NCI-H187 (cell line): ENCODE measurements at regions not wholly inside any gene's neighbourhood (a gene's known extent, or its start where the extent isn't known, plus 50 kb on each side); places are given as distances from the start of the nearest gene placed in this dataset.

ENCODE experiments used
- DNase-seq, 2 experiments: peaks; one replicate each; lab custom pipeline; 2025; lab: John Stamatoyannopoulos, UW

DNA sequence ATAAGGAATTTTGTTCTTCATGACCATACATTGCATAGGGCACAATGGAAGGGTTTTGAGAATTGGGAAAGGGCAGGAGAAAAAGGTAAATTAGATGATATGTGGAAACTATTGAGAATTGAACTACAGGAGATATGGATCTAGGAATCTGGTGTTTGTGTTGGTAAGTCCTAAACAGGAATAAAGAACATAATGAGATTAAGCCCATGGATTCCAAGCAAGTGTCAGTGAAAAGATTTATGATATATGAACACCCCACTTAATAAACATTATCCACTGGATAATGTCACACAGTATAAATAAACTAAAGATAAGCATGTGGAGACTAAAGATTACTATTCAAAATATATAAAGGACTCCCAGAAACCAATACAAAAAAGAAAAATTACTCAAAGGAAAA is 98.2 kb downstream of the TNFSF18 start:
- no peak for DNase-seq

DNA sequence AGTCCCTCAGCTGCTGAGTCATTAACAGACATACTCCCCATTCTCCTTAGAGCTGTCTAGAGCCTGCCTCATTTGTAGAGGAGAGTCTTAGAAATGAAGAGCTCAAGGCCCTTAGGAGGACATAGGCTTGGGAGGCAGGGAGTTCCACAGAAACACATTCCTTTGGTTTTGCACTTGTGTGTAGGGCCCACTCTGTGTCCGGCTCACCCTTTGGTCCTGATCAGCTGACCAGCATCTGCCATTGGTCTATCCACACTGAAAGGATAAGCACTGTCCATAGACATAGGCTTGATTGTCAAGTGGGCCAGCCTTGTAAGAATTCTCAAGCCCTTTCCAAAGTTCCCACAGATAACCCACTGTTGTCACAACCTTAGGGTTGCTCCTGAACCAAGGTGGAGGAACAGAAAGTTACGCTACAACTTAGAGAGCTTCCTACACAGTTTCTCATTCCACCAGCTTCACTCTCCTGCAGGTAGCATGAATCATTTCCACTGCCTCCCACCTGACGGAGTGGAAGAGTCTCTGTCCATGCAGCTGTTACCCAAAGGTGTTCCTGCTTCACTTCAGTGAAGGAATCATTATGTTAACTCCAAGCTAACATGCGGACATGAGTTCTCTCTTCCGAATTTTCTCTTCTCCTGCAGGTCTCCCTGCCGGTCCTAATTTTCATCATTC is 96.1 kb downstream of the TNFSF18 start:
- no peak for DNase-seq

DNA sequence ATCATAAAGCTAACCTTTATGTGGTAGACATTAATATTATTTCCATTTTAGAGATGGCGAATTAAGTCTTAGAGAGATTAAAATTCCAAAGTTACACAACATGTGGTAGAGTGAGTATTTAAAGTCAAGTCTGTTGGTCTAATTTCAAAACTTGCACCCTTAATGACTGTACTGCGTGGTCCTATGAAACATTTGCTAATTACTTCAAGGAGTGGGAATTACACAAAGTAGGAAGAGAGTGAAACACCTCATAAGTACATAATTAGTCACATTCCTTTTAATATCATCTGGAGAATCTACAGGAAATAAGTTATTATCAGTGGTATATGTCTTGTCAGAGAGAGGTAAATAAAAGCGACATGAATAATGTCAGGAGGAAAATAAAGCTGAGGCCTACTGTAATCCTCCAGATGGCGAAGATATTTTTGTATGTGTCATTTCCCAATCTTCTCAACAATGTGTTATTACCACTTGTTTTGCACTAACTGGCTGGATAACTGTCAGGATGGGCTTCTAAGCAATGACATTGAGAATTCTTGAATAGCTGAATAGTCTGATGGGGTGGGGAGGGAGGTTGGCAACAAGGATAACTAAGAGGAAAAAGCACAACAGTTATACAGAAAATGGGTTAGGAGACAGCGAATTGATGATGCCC is 95.5 kb downstream of the TNFSF18 start:
- DNase-seq, result no peak

DNA sequence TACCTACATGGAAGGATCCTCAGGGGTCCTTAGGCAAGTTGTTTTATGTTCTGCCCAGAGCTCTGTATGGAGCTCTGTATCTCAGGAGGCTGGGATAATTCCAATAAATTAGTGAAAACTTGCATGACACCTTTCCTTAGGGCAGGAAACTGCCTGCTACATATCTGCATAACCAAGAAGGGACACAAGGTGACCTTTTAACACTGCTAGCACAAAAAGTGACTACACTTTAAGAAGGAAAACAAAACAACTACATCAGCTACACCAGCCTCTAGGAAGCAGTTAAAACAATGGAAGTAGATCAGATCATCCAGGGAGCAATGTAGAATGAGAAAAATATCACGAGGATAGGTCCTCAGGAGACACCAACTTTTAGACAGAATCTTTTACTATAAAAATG is 93.9 kb downstream of the TNFSF18 start:
- no peak for DNase-seq

DNA sequence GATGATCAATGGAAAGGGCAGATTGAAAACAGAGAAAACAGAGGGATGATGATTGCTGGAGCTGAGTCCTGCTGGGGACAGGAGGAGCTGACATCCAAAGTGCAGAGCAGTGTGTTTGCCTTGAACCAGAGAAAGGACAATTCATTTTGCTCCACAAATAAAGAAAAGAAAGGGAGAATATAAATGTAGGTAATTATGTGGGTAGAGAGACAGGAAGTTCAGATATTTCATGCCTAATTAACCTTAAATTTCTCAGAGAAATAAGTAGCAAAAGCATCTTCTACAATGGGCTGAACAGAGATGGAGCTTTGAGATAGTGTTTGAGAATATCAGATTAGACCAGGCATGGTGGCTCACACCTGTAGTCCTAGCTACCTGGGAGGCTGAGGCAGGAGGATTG is 93.2 kb downstream of the TNFSF18 start:
- DNase-seq, result no peak

DNA sequence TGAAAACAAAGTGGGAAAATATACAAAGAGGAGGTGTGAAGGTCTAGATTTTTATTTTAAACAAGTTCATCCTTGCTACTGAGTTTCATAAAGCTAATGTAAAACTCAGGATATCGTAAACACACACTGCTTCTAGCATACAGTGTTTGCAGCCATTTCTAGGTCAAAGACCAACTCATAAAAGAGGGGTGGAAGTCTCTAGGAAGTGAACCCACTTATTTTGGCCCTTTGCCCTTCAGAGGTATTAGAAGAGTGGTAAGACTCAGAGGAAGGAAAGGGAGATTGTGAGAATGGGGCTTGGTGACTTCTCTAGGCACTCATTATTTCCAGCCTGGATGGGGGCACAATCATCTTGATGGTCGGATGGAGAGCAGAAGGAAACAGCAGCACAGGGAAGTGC is 91.2 kb downstream of the TNFSF18 start:
- DNase-seq, result no peak

DNA sequence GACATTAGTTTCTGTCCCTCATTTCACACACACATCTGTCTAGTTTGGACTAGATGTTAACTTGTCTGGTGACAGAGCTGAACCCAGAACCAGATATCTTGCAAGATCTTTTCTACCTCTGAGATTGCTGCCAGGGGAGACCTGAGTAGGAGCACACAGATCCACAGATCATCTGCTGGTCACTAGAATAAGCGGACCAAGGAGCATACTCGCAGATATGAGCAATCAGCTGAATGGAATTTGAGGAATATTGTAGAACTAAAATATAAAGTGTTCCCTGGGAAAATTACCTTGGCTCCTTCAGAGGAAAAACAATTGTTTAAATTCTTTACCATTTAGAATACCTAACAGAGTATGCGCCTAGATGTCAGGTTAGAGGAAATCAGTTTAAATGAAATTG is 90.7 kb downstream of the TNFSF18 start:
- no peak for DNase-seq

DNA sequence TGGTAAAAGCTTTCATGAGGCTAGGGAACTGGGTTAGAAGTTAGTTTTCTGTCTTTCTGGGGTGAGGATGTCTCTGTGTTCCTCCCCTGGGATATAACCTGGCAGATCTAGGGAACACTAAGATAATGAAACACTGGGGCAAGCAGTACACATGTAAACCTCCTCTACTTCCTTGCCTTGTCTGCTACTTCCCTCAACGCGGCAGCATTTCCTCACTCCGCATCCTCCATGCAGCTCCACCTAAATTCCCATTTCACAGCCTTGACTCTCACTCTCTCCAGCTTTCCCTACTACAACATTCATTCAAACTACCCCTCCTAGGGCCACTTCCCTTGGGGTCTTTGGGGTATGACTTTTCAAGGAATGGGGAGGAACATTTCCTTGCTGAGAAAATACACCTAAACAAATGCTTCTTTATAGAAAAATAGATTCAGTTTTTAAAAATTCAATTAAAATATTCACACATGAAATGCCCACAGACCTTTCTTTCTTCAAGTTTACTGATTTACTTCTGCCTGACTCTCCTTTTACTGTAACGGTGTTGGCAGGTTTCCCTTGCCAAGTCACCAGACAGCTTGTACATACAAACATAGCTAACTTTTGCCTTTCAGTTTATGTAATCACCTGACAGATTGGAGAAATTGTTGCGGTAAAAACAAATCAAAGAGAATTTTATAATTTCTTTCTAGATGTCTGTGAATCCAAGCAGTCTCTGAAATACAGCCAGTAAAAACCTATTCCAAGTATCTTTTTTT is 90.1 kb downstream of the TNFSF18 start:
- no peak for DNase-seq

DNA sequence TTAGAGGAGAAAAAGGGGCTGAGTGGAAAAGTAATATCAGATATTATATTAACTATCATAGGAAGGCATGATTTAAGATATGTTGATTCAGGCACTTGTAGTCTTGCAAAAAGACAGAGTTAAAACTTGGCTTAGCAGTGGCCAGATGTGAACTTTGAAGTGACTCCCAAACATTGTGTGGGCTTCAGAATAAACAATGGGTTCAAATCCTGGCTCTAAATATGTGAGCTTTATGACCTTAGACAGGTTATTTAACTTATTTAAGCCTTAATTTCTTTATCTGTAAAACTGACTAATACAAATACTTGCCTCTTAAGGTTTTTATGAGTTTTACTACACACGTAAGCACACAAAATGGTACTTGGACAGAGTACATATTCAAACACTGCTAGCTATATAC is 85.9 kb downstream of the TNFSF18 start:
- DNase-seq, result no peak

DNA sequence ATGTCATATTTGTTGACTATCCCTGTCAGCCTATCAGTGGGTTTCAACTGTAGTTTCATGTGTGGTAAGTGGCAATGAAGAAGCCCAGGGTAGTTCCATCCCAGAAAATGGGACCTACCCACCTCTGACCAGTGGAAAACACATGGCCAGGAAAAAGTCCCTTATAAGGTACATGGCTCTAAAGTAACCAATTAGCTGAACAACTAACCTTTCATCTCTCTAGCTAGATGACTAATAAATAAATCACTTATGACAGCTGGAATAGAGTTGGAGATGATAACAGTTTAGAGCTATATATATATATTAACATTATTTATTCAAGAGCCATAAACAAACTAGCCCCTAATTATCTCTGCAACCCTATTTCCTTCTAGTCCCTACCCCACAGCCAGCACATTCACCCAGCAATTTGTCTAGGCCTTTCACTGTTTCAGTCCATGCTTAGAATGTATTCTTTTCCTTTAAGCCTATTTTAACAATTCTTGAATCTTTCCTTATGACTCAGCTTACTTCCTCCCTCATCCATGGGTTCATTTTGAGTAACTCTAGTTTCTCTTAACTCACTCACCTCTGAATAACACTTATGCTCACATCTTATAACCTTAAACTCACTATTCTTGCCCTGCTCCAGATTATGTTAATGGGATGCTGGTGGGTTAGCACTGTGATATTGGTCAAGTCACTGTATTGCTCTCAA is 83.7 kb downstream of the TNFSF18 start:
- no peak for DNase-seq

DNA sequence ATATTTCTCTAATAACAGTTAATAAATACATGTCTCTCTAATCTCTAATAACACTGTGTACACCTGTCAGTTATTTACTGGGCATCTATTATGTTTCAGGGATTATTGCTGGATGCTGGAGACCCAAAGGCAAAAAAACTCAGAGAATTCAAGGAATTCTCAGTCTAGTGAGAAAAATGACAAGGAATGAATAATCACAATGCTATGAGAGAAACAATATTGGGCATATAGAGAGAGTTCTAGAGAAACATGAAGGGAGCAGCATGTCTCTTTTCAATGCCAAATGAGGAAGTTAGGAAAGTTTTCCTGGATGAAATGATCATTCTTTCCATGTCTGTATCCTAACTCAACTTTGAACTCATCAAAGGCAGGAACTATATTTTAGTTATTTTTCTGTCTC is 82.8 kb downstream of the TNFSF18 start:
- DNase-seq, result no peak

DNA sequence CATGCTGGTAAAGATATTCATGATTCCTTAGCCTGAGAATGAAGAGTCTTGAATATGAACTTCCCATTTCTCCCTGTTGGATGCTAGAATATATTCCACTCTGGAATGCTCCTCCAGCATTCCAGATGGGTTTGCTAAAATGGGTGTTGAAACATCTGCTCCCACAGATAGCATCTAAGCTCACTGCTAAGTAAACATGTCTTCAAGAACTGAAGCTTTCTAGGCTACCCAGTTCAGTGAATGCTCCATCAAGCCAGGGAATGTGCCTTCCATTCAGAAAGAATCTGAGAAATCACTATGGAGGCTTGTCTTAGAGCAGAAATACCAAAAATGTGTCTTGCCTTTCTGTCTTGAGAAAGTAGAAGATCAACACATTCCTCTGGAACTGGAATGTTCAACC is 81.1 kb downstream of the TNFSF18 start:
- no peak for DNase-seq

DNA sequence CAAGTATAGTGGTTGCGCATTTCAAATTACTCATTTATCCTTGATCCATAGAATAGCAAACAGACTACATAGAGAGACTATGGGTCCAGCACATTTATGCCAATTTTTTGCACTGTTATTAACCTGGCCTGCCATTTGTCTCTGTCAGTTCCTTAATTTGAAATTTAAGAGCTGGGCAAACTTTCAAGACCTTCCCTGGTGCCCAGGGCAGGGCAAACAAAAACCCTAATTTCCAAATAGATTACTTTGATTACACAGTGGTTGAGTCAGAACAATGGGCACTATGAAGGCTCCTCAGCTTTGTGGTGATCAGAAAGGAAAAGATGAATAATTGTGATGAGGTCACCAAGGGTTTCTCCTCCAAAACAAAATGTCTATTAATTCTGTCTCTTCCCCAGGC is 80.6 kb downstream of the TNFSF18 start:
- no peak for DNase-seq

DNA sequence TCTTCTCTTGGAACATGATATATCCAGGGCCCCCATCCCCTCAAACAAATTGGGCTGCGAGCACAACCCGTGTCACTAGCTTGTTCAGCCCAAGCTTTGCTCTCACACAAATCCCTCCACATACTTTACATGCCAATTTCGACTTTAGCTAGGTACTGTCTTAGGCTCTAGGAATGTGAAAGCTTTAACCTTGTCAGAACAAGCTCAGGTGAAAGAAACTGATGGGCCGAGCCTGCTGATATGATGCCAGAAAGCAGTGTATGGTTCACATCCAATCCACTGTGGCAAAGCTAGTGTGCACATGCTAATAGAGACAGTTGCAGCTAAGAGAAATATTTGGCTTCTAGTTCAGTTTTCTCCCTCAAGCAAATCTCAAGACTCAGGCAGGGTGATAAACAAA is 79.5 kb downstream of the TNFSF18 start:
- DNase-seq, result no peak

DNA sequence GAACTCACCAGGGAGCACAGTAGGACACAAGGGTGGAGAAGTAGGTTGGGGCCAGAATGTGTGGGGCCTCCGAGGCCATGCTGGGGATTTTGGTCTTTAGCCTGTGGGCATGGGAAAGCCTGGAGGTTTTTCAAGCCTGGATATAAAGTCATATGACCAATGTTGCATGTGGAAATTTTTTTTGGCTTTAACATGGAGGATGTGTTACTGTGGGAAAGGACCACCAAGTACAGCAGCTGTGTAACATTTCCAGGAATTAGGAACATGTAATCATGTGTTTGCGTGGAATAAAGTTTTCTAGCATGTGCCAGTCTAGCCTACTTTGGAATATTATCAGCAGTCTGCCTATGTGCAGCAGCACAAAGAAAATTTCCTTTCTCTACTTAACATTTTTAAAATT is 78.5 kb downstream of the TNFSF18 start:
- no peak for DNase-seq

DNA sequence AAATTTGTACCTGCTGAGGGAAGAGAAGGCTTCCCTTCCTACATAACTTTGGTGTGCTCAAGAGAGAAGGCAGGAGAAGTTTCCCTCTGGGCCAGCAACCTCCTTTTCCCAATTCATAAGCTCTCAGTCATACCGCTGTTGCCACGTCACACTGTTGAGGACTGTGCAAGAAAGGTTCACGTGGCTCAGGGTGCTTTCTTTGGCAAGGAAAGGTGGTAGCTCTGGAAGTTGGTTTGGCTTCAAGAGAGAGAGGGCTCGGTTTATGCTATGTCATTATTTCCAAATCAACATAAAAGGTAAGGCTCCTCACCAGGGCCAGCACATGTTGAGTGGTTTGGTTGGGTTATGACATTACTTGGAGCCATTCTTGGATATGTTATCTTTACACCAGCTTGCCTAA is 77.3 kb downstream of the TNFSF18 start:
- no peak for DNase-seq

DNA sequence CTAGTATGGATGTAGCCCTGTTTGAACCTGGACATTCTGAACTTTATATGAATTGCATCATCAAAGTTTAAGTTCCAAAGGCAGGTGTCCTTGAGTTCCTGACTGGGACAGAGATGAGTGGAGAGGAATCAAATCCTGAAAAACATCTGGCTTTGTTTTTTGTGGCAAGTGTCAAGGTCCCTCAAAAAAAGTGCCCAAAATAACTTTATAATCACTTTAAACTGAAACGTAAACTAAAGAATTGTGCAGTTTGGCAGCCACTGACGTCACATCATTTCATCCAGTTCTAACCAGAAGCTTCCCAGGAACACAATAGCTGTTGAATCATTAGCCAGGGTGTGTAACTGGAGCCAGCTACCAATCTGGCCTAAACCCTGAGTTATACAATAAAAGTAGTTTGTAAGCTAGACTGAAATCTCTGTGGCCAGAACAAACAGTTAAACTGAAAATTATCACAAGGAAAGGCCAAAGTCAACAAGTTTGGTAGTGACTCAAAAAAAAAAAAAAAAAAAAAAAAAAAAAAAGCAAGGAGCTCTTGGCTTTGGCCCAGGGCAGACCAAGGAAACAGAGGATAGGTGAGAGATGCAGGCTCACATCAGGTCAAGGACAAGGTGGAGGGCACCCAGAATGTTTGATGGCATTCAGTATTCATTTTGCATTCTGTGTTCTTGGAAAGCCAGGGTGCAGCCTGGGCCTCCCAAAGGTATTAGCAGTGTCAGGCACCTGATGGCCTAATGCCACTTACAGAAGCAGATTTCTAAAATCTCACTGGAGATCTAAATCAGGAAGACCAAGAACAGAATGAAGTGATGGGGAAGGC is 74.3 kb downstream of the TNFSF18 start:
- DNase-seq, result no peak

DNA sequence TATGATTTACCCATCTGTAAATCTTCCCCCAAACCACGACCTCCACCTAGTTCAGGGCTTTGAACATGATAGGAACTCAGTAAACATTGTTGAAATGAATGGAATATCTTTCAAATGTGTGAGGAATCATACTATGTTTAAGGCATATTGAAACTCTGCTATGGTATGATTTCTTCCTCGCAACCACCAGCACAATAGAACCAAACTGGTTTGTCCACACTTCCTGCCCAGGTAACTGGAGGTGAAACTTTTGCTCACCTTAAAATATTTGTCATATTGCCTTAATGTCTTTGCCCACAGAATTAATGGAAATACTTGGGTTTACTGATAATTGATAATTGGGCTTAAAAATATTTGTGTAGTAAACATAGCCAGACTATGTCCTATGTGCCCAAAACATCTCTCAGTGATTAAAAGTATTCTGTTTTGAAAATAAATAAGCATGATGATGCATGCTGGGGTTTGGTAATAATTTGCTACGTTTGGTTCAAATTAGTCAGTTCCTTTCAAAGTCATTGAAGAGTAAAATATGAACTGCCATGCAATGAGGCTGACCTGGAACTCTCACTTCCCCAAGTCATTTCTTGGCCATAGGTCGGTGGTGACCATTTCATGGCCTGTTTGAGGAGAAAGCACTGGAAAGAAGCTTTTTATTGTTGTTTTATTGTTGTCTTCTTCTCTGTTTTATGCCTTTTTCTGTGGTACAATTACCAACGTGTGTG is 73.3 kb downstream of the TNFSF18 start:
- no peak for DNase-seq

DNA sequence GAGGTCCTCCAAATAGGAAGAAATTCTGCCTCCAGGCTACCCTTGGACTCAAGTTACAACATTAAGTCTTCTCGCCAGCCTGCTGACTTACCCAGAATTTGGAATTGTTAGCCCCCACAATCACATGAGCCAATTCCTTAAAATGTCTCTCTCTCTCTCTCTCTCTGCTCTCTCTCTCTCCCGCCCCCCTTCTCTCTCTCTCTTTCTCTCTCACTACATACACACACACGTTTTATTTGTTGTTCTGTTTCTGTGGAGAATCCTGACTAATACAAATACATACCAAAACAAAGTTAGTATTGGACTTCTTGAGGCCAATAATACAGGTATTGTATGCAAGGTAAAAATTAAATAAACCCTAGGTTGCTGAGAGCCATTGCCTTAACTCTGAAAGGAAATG is 72.1 kb downstream of the TNFSF18 start:
- DNase-seq, result no peak

DNA sequence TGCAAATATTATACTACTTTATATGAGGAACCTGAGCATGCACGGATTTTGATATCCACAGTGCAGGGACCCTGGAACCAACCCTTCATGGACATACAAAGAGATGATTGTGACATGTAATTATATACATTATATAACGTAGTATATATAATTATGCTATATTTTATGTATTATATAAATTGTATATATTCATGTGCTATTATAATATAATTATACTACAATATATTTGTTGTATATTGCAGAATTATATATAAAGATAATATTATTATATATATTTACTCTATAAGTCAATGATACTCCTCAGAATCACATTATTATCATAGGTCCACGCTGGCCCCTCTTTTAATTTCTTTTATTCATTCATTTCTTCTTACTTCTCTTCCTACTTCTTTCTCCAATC is 70.9 kb downstream of the TNFSF18 start:
- no peak for DNase-seq

DNA sequence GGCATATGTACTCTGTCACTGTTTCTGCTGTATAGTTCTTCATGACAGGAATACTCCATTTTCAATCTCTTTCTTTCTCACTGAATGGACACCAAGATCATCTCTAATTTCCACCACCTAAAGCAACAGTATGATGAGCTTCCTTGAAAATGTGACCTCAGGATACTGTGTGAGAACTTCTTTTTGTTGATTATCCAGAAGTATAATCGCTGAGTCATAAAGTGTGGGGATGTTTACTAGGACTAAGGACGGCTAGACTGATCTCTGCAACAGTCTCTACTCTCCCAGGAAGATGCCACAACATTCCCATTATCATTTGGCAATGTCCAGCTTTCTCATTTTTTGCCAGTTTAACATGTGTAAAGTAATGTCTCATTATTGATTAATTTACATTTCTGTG is 70.3 kb downstream of the TNFSF18 start:
- DNase-seq, result no peak
